ENCODE measurements at regions not wholly inside any gene's neighbourhood (a gene's known extent, or its start where the extent isn't known, plus 50 kb on each side); places are given as distances from the start of the nearest gene placed in this dataset.
"Not testable (repeated sequence)": the region's sequence is repeated elsewhere in the genome, so short reads cannot be mapped to it uniquely, and the experiment has no call there.

GRCh38 chr21:14629461-14629860, 83.3 kb upstream of the SAMSN1 start:
- DNase-seq (ENCODE audit: low read depth in 4 of 4, low spot score in 3 of 4): no peak

GRCh38 chr21:14623079-14623478, 77.0 kb upstream of the SAMSN1 start:
- DNase-seq (ENCODE audit: low read depth in 4 of 4, low spot score in 3 of 4): not testable (repeated sequence)

- DNase-seq (ENCODE audit: low read depth in 4 of 4, low spot score in 3 of 4): no peak
These were observed 74.0 kb upstream of the SAMSN1 start for GRCh38 chr21:14620152-14620551.

GRCh38 chr21:14617871-14618270, 71.8 kb upstream of the SAMSN1 start:
- DNase-seq (ENCODE audit: low read depth in 4 of 4, low spot score in 3 of 4): no peak

- no peak for DNase-seq (ENCODE audit: low read depth in 4 of 4, low spot score in 3 of 4)
These were observed 70.9 kb upstream of the SAMSN1 start for GRCh38 chr21:14617040-14617393.

GRCh38 chr21:14616380-14617039, 70.4 kb upstream of the SAMSN1 start:
- DNase-seq (ENCODE audit: low read depth in 4 of 4, low spot score in 3 of 4): no peak

GRCh38 chr21:14615359-14615974, 69.4 kb upstream of the SAMSN1 start:
- DNase-seq (ENCODE audit: low read depth in 4 of 4, low spot score in 3 of 4): no peak

GRCh38 chr21:14614287-14614686, 68.2 kb upstream of the SAMSN1 start:
- no peak for DNase-seq (ENCODE audit: low read depth in 4 of 4, low spot score in 3 of 4)

- DNase-seq (ENCODE audit: low read depth in 4 of 4, low spot score in 3 of 4): no peak
These were observed 67.5 kb upstream of the SAMSN1 start for GRCh38 chr21:14613486-14614224.

- not testable (repeated sequence) for DNase-seq (ENCODE audit: low read depth in 4 of 4, low spot score in 3 of 4)
These were observed 64.0 kb upstream of the SAMSN1 start for GRCh38 chr21:14610119-14610518.

GRCh38 chr21:14609274-14609673, 63.2 kb upstream of the SAMSN1 start:
- DNase-seq (ENCODE audit: low read depth in 4 of 4, low spot score in 3 of 4): no peak

GRCh38 chr21:14607262-14607661, 61.1 kb upstream of the SAMSN1 start:
- DNase-seq (ENCODE audit: low read depth in 4 of 4, low spot score in 3 of 4): no peak

GRCh38 chr21:14603202-14603601, 57.1 kb upstream of the SAMSN1 start:
- no peak for DNase-seq (ENCODE audit: low read depth in 4 of 4, low spot score in 3 of 4)

- DNase-seq (ENCODE audit: low read depth in 4 of 4, low spot score in 3 of 4): no peak
These were observed 56.4 kb upstream of the SAMSN1 start for GRCh38 chr21:14602382-14602958.

GRCh38 chr21:14600569-14601297, 54.6 kb upstream of the SAMSN1 start:
- DNase-seq (ENCODE audit: low read depth in 4 of 4, low spot score in 3 of 4): no peak

GRCh38 chr21:14598065-14598464, 52.0 kb upstream of the SAMSN1 start:
- DNase-seq (ENCODE audit: low read depth in 4 of 4, low spot score in 3 of 4): no peak
